HG03558 (cell line): ENCODE measurements at regions not wholly inside any gene's neighbourhood (a gene's known extent, or its start where the extent isn't known, plus 50 kb on each side); places are given as distances from the start of the nearest gene placed in this dataset.

Experiments used
- ATAC-seq: cut with Tn5 transposase; IDR thresholded peaks from one replicate; pipeline ENCODE4 v1.9.1; 2021; ENCODE audit warnings: moderate number of reproducible peaks; ENCODE audit not compliant: unreplicated experiment; ENCODE audit errors: extremely low read depth

GRCh38 chr4:126582737-126583136 is 1050.0 kb upstream of the INTU start:
- ATAC-seq = no peak

GRCh38 chr4:126583509-126583908 is 1049.2 kb upstream of the INTU start:
- ATAC-seq = no peak

GRCh38 chr4:126591583-126591982 is 1041.2 kb upstream of the INTU start:
- ATAC-seq = no peak

- no peak for ATAC-seq
Observed at GRCh38 chr4:126592088-126592487, 1040.7 kb upstream of the INTU start.

- ATAC-seq = no peak
Observed at GRCh38 chr4:126593626-126594025, 1039.1 kb upstream of the INTU start.

- ATAC-seq = no peak
Observed at GRCh38 chr4:126595643-126596042, 1037.1 kb upstream of the INTU start.

GRCh38 chr4:126599746-126600145 is 1033.0 kb upstream of the INTU start:
- no peak for ATAC-seq

GRCh38 chr4:126603210-126603609 is 1029.5 kb upstream of the INTU start:
- no peak for ATAC-seq

GRCh38 chr4:126603825-126604224 is 1028.9 kb upstream of the INTU start:
- no peak for ATAC-seq

GRCh38 chr4:126604268-126604867 is 1028.4 kb upstream of the INTU start:
- ATAC-seq = no peak

GRCh38 chr4:126610933-126611332 is 1021.8 kb upstream of the INTU start:
- no peak for ATAC-seq

GRCh38 chr4:126611900-126612299 is 1020.9 kb upstream of the INTU start:
- ATAC-seq = no peak

- ATAC-seq = no peak
Observed at GRCh38 chr4:126614356-126614855, 1018.4 kb upstream of the INTU start.

- ATAC-seq = no peak
Observed at GRCh38 chr4:126616795-126617194, 1016.0 kb upstream of the INTU start.

- no peak for ATAC-seq
Observed at GRCh38 chr4:126627255-126627654, 1005.5 kb upstream of the INTU start.

GRCh38 chr4:126628933-126629332 is 1003.8 kb upstream of the INTU start:
- no peak for ATAC-seq

GRCh38 chr4:126630230-126630629 is 1002.5 kb upstream of the INTU start:
- no peak for ATAC-seq

- no peak for ATAC-seq
Observed at GRCh38 chr4:126633306-126633705, 999.5 kb upstream of the INTU start.

GRCh38 chr4:126637706-126638105 is 995.1 kb upstream of the INTU start:
- ATAC-seq = no peak

- ATAC-seq = no peak
Observed at GRCh38 chr4:126647320-126647719, 985.4 kb upstream of the INTU start.

- ATAC-seq = no peak
Observed at GRCh38 chr4:126647756-126648397, 984.9 kb upstream of the INTU start.

- no peak for ATAC-seq
Observed at GRCh38 chr4:126658411-126658810, 974.3 kb upstream of the INTU start.
